ENCODE measurements at regions not wholly inside any gene's neighbourhood (a gene's known extent, or its start where the extent isn't known, plus 50 kb on each side); places are given as distances from the start of the nearest gene placed in this dataset.
"Not testable (repeated sequence)": the region's sequence is repeated elsewhere in the genome, so short reads cannot be mapped to it uniquely, and the experiment has no call there.

GRCh38 chr1:29621826-29622435 lies 385.6 kb downstream of the PTPRU start:
- no peak for DNase-seq

GRCh38 chr1:29620631-29621030 lies 384.3 kb downstream of the PTPRU start:
- DNase-seq, result no peak

- no peak for DNase-seq
Measured at GRCh38 chr1:29607236-29607635, 370.9 kb downstream of the PTPRU start.

GRCh38 chr1:29604796-29605195 lies 368.5 kb downstream of the PTPRU start:
- DNase-seq, result not testable (repeated sequence)

- no peak for DNase-seq
Measured at GRCh38 chr1:29603622-29604021, 367.3 kb downstream of the PTPRU start.

- no peak for DNase-seq
Measured at GRCh38 chr1:29602203-29602602, 365.9 kb downstream of the PTPRU start.

- DNase-seq, result no peak
Measured at GRCh38 chr1:29601021-29601420, 364.7 kb downstream of the PTPRU start.

- DNase-seq, result no peak
Measured at GRCh38 chr1:29599826-29600225, 363.5 kb downstream of the PTPRU start.

GRCh38 chr1:29599071-29599470 lies 362.7 kb downstream of the PTPRU start:
- no peak for DNase-seq

GRCh38 chr1:29597861-29598260 lies 361.5 kb downstream of the PTPRU start:
- DNase-seq, result no peak

GRCh38 chr1:29593601-29594382 lies 357.5 kb downstream of the PTPRU start:
- DNase-seq, result no peak

GRCh38 chr1:29592731-29593130 lies 356.4 kb downstream of the PTPRU start:
- no peak for DNase-seq

- DNase-seq, result no peak
Measured at GRCh38 chr1:29592261-29592615, 355.9 kb downstream of the PTPRU start.

GRCh38 chr1:29591601-29592260 lies 355.4 kb downstream of the PTPRU start:
- no peak for DNase-seq

- no peak for DNase-seq
Measured at GRCh38 chr1:29590583-29591565, 354.6 kb downstream of the PTPRU start.

- not testable (repeated sequence) for DNase-seq
Measured at GRCh38 chr1:29589716-29590115, 353.4 kb downstream of the PTPRU start.

GRCh38 chr1:29586991-29587745 lies 350.8 kb downstream of the PTPRU start:
- DNase-seq, result no peak

- no peak for DNase-seq
Measured at GRCh38 chr1:29586215-29586614, 349.9 kb downstream of the PTPRU start.

GRCh38 chr1:29585656-29586055 lies 349.3 kb downstream of the PTPRU start:
- DNase-seq, result no peak

GRCh38 chr1:29585201-29585600 lies 348.9 kb downstream of the PTPRU start:
- DNase-seq, result no peak

- DNase-seq, result no peak
Measured at GRCh38 chr1:29584776-29585175, 348.5 kb downstream of the PTPRU start.

GRCh38 chr1:29584362-29584761 lies 348.0 kb downstream of the PTPRU start:
- no peak for DNase-seq
